Colonic mucosa (tissue), 4 donors: ENCODE measurements at regions not wholly inside any gene's neighbourhood (a gene's known extent, or its start where the extent isn't known, plus 50 kb on each side); places are given as distances from the start of the nearest gene placed in this dataset.

Source experiments
- DNase-seq: peaks from one replicate; pipeline ENCODE4 v3.0.0-alpha.2; 2020
- H3K27ac ChIP-seq: fragments of 200-600 bp; one replicate; pipeline ENCODE4 v1.8.0; 2021
- H3K27me3 ChIP-seq: fragments of 200-600 bp; one replicate; pipeline ENCODE4 v1.8.0; 2021
- H3K36me3 ChIP-seq: fragments of 200-600 bp; one replicate; pipeline ENCODE4 v1.8.0; 2021
- H3K4me1 ChIP-seq: fragments of 200-600 bp; one replicate; pipeline ENCODE4 v1.8.0; 2021; ENCODE audit warnings: mild to moderate bottlenecking
- H3K4me3 ChIP-seq: fragments of 200-600 bp; one replicate; pipeline ENCODE4 v1.8.0; 2021
- H3K9ac ChIP-seq, 2 donors: one replicate each; pipeline ENCODE4 v1.7.0; 2013; ENCODE audit warnings: control low read depth in 2 of 2, low read depth in 2 of 2, low read length in 2 of 2
- H3K9me3 ChIP-seq: fragments of 200-600 bp; one replicate; pipeline ENCODE4 v1.8.0; 2021
- intact Hi-C: fragments of 100-400 bp; cut with DNase I; formaldehyde crosslinking; loops from one replicate; pipeline ENCODE4 v1.14.1; 2022
- TF ChIP-seq, protein P1 (sequence below): fragments of 200-600 bp; IDR thresholded peaks from one replicate; pipeline ENCODE4 v1.8.0; 2022; ENCODE audit warnings: antibody characterized with exemption, mild to moderate bottlenecking
- donor health status: healthy.
- donor health status: DM: no; HTN: no; CAD: no.
- donor health status: DM: no; HTN: no; CAD: no.

DNA sequence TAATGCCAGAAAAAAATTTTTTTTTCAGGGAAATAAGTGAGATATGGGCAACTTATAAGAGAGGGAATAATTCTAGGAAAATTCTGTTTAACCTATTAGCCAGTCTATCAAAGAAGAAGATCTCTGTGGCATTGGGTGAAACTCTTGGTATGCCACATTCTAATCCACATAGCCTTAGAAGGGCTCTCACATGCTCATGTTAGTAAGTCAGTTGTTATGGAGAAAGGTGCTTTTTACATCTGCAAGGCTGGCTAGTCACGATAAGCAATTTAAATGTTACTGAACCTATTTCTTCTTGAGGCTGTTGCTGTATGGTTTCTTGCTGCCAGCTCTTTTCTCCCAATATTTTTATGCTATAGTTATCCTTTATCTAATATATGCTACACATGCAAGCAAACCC, 89.9 kb upstream of the MAGI1 start:
- no peaks in the 10 kb centered on the region for H3K27me3 ChIP-seq
- no peaks in the 10 kb centered on the region for H3K4me1 ChIP-seq
- H3K4me3 ChIP-seq: no peak overlapping the region
- no peak overlapping the region for H3K27ac ChIP-seq
- no peaks in the 10 kb centered on the region for H3K36me3 ChIP-seq
- no peaks in the 10 kb centered on the region for H3K9me3 ChIP-seq
- no peak overlapping the region for H3K9ac ChIP-seq
- intact Hi-C loops: no loop called here
- no peak for DNase-seq
- TF ChIP-seq, protein P1, sequence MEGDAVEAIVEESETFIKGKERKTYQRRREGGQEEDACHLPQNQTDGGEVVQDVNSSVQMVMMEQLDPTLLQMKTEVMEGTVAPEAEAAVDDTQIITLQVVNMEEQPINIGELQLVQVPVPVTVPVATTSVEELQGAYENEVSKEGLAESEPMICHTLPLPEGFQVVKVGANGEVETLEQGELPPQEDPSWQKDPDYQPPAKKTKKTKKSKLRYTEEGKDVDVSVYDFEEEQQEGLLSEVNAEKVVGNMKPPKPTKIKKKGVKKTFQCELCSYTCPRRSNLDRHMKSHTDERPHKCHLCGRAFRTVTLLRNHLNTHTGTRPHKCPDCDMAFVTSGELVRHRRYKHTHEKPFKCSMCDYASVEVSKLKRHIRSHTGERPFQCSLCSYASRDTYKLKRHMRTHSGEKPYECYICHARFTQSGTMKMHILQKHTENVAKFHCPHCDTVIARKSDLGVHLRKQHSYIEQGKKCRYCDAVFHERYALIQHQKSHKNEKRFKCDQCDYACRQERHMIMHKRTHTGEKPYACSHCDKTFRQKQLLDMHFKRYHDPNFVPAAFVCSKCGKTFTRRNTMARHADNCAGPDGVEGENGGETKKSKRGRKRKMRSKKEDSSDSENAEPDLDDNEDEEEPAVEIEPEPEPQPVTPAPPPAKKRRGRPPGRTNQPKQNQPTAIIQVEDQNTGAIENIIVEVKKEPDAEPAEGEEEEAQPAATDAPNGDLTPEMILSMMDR: no peak

DNA sequence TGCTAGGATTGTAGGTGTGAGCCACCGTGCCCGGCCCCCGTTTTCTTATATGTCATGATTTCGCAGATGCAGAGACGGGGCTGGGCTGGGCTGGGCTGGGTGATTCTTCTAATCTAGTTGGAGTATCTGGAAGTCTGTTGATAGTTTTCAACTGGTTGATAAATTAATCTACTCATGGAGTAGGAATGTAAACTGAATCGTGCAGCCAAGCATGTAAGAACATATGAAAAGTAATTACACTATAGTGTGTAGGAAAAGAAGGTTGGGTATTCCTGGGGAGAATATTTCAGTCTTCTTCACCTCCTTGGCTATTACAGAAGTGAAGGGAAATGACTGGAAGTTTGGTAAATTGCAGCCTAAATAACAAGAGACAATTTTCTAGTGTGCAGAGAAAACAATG, 82.6 kb upstream of the MAGI1 start:
- Histone ChIP-seq H3K36me3 (no peaks in the 10 kb centered on the region), H3K4me3 (no peak overlapping the region), H3K9me3 (no peaks in the 10 kb centered on the region), H3K4me1 (no peaks in the 10 kb centered on the region), H3K27ac (no peak overlapping the region), H3K27me3 (no peaks in the 10 kb centered on the region), H3K9ac (no peak overlapping the region)
- intact Hi-C loops: no loop called here
- no peak for DNase-seq
- TF ChIP-seq, protein P1: no peak

DNA sequence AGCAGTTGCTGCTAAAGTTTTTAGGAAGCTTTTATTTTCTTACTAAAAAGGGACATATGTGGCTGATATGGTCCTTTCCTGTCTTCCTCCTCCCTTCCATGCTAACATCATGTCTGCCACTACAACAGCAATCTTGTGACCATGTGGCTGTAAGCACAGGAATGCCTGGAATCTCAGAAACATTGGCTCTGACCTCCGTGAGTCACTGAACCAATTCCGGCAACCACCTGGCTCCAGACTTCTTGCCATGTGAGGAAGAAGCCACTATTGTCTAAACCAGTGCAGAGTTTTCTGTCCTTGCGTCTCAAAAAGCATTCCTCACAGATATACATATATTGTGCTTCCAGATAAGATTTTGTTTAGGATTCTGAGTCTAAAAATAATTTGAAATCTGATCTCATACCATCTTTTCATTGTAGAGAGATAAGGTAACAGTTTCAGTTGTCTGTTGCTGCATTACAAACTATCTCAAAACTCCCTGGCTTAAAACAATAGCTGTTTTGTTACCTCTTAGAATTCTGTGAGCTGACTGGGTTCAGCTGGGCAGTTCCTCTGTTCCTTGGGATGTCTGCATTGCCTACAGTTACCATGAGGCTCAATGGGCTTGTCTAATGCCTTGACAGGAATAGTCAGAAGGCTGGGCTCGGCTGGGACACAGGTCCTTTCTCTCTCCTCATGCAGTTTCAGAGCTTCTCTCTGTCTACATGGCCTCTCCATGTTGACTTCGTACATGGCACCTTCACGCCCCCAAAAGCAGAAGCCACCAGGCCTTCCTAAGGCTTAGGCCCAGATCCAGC, 77.3 kb upstream of the MAGI1 start:
- H3K4me1 ChIP-seq: no peaks in the 10 kb centered on the region
- H3K27ac ChIP-seq: no peak overlapping the region
- H3K9ac ChIP-seq: no peak overlapping the region
- no peak for DNase-seq
- H3K36me3 ChIP-seq: no peaks in the 10 kb centered on the region
- intact Hi-C loops: no loop called here
- H3K4me3 ChIP-seq: no peak overlapping the region
- no peaks in the 10 kb centered on the region for H3K27me3 ChIP-seq
- TF ChIP-seq, protein P1: no peak
- no peaks in the 10 kb centered on the region for H3K9me3 ChIP-seq

DNA sequence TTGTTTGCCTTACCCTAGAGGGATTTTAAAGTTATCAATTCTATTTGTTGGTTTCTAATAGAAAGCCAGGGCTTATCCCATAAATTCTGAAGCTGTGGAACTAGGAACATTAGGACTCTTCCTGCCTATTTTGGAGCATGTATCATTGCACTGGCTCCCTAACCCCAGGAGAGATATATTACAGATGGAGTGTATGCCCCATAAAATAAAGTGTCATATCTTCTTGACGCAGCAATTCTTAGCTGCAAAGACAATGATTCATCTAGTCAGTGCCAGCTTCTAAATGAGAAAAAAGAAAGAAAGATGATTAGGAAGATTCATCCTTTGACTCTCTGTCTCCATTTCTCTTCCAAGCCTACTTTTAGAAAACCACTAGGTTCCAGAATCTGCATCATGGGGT, 74.8 kb upstream of the MAGI1 start:
- H3K4me1 ChIP-seq: no peaks in the 10 kb centered on the region
- no peaks in the 10 kb centered on the region for H3K36me3 ChIP-seq
- TF ChIP-seq, protein P1: no peak
- H3K9me3 ChIP-seq: no peaks in the 10 kb centered on the region
- intact Hi-C loops: no loop called here
- no peak overlapping the region for H3K4me3 ChIP-seq
- H3K27ac ChIP-seq: no peak overlapping the region
- H3K9ac ChIP-seq: no peak overlapping the region
- no peaks in the 10 kb centered on the region for H3K27me3 ChIP-seq
- no peak for DNase-seq

DNA sequence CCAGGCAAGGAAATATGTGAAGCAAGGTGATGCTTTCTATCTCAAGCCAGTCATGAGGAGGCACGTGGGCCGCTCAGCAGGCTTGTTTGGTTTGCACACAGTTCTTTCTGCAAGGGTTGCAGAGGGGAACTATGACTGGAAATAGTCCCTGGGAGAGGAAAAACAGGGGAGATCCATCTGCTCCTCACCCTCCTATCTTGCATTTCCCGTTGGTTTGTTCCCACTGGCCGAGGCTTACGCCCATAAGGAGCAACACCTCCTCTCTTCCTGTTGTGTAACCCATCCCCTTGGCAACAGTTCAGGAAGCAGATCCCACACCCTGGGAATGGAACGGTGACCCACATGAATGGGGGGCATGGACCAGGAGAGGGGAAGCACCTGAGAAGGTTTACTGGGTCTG, 72.1 kb upstream of the MAGI1 start:
- DNase-seq: no peak
- H3K27ac ChIP-seq: no peak overlapping the region
- H3K4me1 ChIP-seq: no peaks in the 10 kb centered on the region
- TF ChIP-seq, protein P1: no peak
- no peaks in the 10 kb centered on the region for H3K27me3 ChIP-seq
- intact Hi-C loops: no loop called here
- no peak overlapping the region for H3K9ac ChIP-seq
- no peak overlapping the region for H3K4me3 ChIP-seq
- no peaks in the 10 kb centered on the region for H3K9me3 ChIP-seq
- no peaks in the 10 kb centered on the region for H3K36me3 ChIP-seq
